ENCODE measurements at regions not wholly inside any gene's neighbourhood (a gene's known extent, or its start where the extent isn't known, plus 50 kb on each side); places are given as distances from the start of the nearest gene placed in this dataset.

GRCh38 chr21:14744368-14744767 lies 198.3 kb upstream of the SAMSN1 start:
- no peak overlapping the region for H3K27ac Mint-ChIP-seq

DNA sequence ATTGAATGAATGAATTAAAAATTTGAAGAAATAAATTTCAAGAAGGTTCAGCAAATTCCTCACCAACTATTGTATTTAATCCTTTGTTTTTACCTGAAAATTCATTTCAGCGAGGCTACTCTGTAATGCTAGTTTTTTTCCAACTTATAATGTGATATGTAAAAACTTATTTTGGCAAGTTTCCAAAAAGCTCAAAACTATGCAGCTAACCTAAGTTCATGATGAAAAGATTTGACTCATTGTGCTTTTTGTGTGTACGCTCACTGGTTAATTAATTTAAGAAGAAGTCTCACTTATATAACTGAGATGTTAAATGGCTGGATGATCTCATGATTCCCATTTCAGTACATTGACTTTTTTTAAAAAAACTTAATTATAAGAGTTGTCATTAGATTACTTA lies 196.0 kb upstream of the SAMSN1 start:
- TF ChIP-seq CTCF (IDR thresholded peaks at IDR 0.05; ENCODE audit: unreplicated experiment) = no peak
- H3K36me3 Mint-ChIP-seq (ENCODE audit: insufficient read depth) = no peaks in the 10 kb centered on the region
- no peaks in the 10 kb centered on the region for H3K4me1 Mint-ChIP-seq (ENCODE audit: low read depth)
- no peak for DNase-seq (ENCODE audit: low spot score, unreplicated experiment)
- no peaks in the 10 kb centered on the region for H3K9me3 Mint-ChIP-seq (ENCODE audit: low read depth)
- no peak overlapping the region for H3K4me3 Mint-ChIP-seq (ENCODE audit: low read depth)
- no peaks in the 10 kb centered on the region for H3K27me3 Mint-ChIP-seq
- H3K27ac Mint-ChIP-seq = no peak overlapping the region

More at GRCh38 chr21:14744368-14744767, 198.3 kb upstream of the SAMSN1 start:
- Mint-ChIP-seq H3K27me3 (no peaks in the 10 kb centered on the region), H3K9me3 (ENCODE audit: low read depth) (no peaks in the 10 kb centered on the region), H3K4me3 (ENCODE audit: low read depth) (no peak overlapping the region), H3K4me1 (ENCODE audit: low read depth) (no peaks in the 10 kb centered on the region), H3K36me3 (ENCODE audit: insufficient read depth) (no peaks in the 10 kb centered on the region)
- no peak for DNase-seq (ENCODE audit: low spot score, unreplicated experiment)
- TF ChIP-seq CTCF (IDR thresholded peaks at IDR 0.05; ENCODE audit: unreplicated experiment) = no peak

DNA sequence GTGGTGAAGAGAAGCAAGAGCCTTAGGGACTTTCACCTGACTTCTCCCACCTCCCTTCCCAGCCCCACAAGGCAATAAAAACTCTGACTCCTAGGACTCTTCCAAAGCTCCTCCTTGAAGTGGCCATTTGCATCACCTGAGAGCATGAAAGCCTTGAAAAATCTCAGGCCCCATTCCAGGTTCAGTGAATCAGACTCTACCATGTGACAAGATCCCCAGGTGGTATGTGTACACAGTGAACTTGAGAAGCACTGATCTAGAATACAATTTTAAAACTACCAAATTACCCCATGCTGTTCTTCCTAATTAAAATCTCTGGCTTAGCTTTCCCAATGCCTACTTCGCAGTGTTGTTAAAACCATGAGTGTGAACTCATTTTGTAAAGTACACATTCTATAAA lies 195.1 kb upstream of the SAMSN1 start:
- Mint-ChIP-seq H3K4me1 (ENCODE audit: low read depth) (no peaks in the 10 kb centered on the region), H3K9me3 (ENCODE audit: low read depth) (no peaks in the 10 kb centered on the region), H3K27me3 (no peaks in the 10 kb centered on the region), H3K27ac (no peak overlapping the region), H3K4me3 (ENCODE audit: low read depth) (no peak overlapping the region), H3K36me3 (ENCODE audit: insufficient read depth) (no peaks in the 10 kb centered on the region)
- no peak for DNase-seq (ENCODE audit: low spot score, unreplicated experiment)
- no peak for TF ChIP-seq CTCF (IDR thresholded peaks at IDR 0.05; ENCODE audit: unreplicated experiment)

GRCh38 chr21:14740692-14741091 lies 194.6 kb upstream of the SAMSN1 start:
- Mint-ChIP-seq H3K9me3 (ENCODE audit: low read depth) (no peaks in the 10 kb centered on the region), H3K36me3 (ENCODE audit: insufficient read depth) (no peaks in the 10 kb centered on the region), H3K27ac (no peak overlapping the region), H3K4me1 (ENCODE audit: low read depth) (no peaks in the 10 kb centered on the region), H3K27me3 (no peaks in the 10 kb centered on the region), H3K4me3 (ENCODE audit: low read depth) (no peak overlapping the region)
- DNase-seq (ENCODE audit: low spot score, unreplicated experiment) = no peak
- TF ChIP-seq CTCF (IDR thresholded peaks at IDR 0.05; ENCODE audit: unreplicated experiment) = no peak

GRCh38 chr21:14740116-14740515 lies 194.0 kb upstream of the SAMSN1 start:
- Mint-ChIP-seq H3K4me1 (ENCODE audit: low read depth) (no peaks in the 10 kb centered on the region), H3K4me3 (ENCODE audit: low read depth) (no peak overlapping the region), H3K9me3 (ENCODE audit: low read depth) (no peaks in the 10 kb centered on the region), H3K36me3 (ENCODE audit: insufficient read depth) (no peaks in the 10 kb centered on the region), H3K27ac (no peak overlapping the region), H3K27me3 (no peaks in the 10 kb centered on the region)
- no peak for TF ChIP-seq CTCF (IDR thresholded peaks at IDR 0.05; ENCODE audit: unreplicated experiment)
- DNase-seq (ENCODE audit: low spot score, unreplicated experiment) = no peak
